Stomach (tissue), 8 donors: ENCODE measurements at regions not wholly inside any gene's neighbourhood (a gene's known extent, or its start where the extent isn't known, plus 50 kb on each side); places are given as distances from the start of the nearest gene placed in this dataset.

Experiments
- DNase-seq, 2 donors: peaks; one replicate each; pipeline versions ENCODE4 v3.0.0 to v3.0.0-alpha.2; 2013 to 2019
- H3K27ac ChIP-seq, 5 donors: fragments of 200-600 bp in 4 of 5; sonication (generic) in 4 of 5; one replicate each; pipeline ENCODE4 v1.5.1; 2013 to 2019; ENCODE audit warnings: mild to moderate bottlenecking in 1 of 5, moderate library complexity in 1 of 5
- H3K27me3 ChIP-seq, 3 donors: fragments of 200-600 bp; sonication (generic); one replicate each; pipeline ENCODE4 v1.5.1; 2017 to 2019; ENCODE audit warnings: mixed run types in 1 of 3
- H3K36me3 ChIP-seq, 4 donors: fragments of 200-600 bp; sonication (generic); 1 replicate in 3 of 4; 2 replicates in 1 of 4; pipeline ENCODE4 v1.5.1; 2016 to 2019
- H3K4me1 ChIP-seq, 4 donors: fragments of 200-600 bp; sonication (generic); one replicate each; pipeline ENCODE4 v1.5.1; 2016 to 2019
- H3K4me3 ChIP-seq, 4 donors: fragments of 200-600 bp; sonication (generic) in 3 of 4; one replicate each; pipeline ENCODE4 v1.5.1; 2016 to 2019; ENCODE audit warnings: mild to moderate bottlenecking in 1 of 4
- H3K9me3 ChIP-seq, 4 donors: fragments of 200-600 bp; sonication (generic); one replicate each; pipeline ENCODE4 v1.5.1; 2016 to 2019
- EP300 ChIP-seq: sonication (generic); formaldehyde crosslinking; IDR thresholded peaks from one replicate; pipeline ENCODE4 v1.6.1; 2017; ENCODE audit warnings: antibody characterized with exemption
- POLR2A ChIP-seq, 4 donors: fragments of 450-650 bp; IDR thresholded peaks; one replicate each; pipeline ENCODE4 v1.6.1; 2016; ENCODE audit warnings: antibody characterized with exemption in 4 of 4, control low read depth in 2 of 4, mild to moderate bottlenecking in 1 of 4, moderate library complexity in 1 of 4
- POLR2AphosphoS5 ChIP-seq, 3 donors: sonication (generic); formaldehyde crosslinking; IDR thresholded peaks; one replicate each; pipeline ENCODE4 v1.6.1; 2016; ENCODE audit warnings: antibody characterized with exemption in 3 of 3
- WGBS, 5 donors: extraction: QIAGEN DNeasy Blood & Tissue Kit in 3 of 5; methylation state at CpG; one replicate each; pipeline versions ENCODE4 v1.1.5 to v1.1.7; 2013 to 2018; 5-methylcytosine and 5-hydroxymethylcytosine counted together
- intact Hi-C: fragments of 100-400 bp; cut with DNase I; formaldehyde crosslinking; loops from one replicate; pipeline ENCODE4 v1.15.1; 2023; ENCODE audit warnings: low total_unique reads
- TF ChIP-seq, protein P1 (sequence below), 7 experiments: fragments of 450-650 bp in 4 of 7; fragments of 200-600 bp in 3 of 7; sonication (generic) in 3 of 7; IDR thresholded peaks; one replicate each; pipeline ENCODE4 v1.5.1; 2016 to 2019; ENCODE audit warnings: antibody characterized with exemption in 7 of 7, control low read depth in 2 of 7, mild to moderate bottlenecking in 1 of 7
- donor health status: healthy with polysubstance abuse.
- donor health status: Bipolar disorder and iron deficiency.
- donor health status: healthy.

- no peak overlapping the region for H3K4me3 ChIP-seq
- TF ChIP-seq EP300 (no peak), POLR2AphosphoS5 (IDR thresholded peaks at IDR 0.05) (no peak), POLR2A (IDR thresholded peaks at IDR 0.05) (no peak)
- TF ChIP-seq, protein P1, sequence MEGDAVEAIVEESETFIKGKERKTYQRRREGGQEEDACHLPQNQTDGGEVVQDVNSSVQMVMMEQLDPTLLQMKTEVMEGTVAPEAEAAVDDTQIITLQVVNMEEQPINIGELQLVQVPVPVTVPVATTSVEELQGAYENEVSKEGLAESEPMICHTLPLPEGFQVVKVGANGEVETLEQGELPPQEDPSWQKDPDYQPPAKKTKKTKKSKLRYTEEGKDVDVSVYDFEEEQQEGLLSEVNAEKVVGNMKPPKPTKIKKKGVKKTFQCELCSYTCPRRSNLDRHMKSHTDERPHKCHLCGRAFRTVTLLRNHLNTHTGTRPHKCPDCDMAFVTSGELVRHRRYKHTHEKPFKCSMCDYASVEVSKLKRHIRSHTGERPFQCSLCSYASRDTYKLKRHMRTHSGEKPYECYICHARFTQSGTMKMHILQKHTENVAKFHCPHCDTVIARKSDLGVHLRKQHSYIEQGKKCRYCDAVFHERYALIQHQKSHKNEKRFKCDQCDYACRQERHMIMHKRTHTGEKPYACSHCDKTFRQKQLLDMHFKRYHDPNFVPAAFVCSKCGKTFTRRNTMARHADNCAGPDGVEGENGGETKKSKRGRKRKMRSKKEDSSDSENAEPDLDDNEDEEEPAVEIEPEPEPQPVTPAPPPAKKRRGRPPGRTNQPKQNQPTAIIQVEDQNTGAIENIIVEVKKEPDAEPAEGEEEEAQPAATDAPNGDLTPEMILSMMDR (IDR thresholded peaks at IDR 0.05) = no peak
- no peak for DNase-seq
- no peaks in the 10 kb centered on the region for H3K9me3 ChIP-seq
- intact Hi-C loops = no loop called here
- H3K36me3 ChIP-seq = no peaks in the 10 kb centered on the region
- no peaks in the 10 kb centered on the region for H3K27me3 ChIP-seq
- H3K27ac ChIP-seq = no peak overlapping the region
- 0 to 60% (median 28%) methylated on average over 1 of the region's 1 CpG for WGBS, 5 donors
- no peaks in the 10 kb centered on the region for H3K4me1 ChIP-seq
Measured at GRCh38 chr9:28882529-28882928, 1309.2 kb upstream of the C9orf72 start.

DNA sequence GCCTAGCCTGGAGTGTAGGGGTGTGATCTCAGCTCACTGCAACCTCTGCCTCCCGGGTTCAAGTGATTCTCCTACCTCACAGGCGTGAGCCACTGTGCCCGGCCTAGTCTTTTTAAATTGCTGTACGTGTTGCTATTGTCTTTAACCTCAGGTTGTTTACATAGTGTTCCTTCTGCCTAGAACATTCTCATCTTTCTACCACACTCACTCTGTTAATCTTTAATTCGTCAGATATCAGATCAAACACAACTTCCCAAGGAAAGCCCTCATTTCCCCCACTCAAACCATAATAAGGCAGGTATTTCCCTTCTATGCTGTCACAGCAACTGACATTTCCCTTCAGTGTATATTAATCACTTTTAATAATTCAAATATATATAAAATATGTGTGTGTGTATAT is 1310.0 kb upstream of the C9orf72 start:
- 22 to 29% (median 26%) methylated on average over 5 of the region's 5 CpGs for WGBS, 5 donors
- Histone ChIP-seq H3K4me1 (no peaks in the 10 kb centered on the region), H3K36me3 (no peaks in the 10 kb centered on the region), H3K27ac (no peak overlapping the region), H3K9me3 (no peaks in the 10 kb centered on the region), H3K4me3 (no peak overlapping the region), H3K27me3 (no peaks in the 10 kb centered on the region)
- intact Hi-C loops = no loop called here
- TF ChIP-seq POLR2A (IDR thresholded peaks at IDR 0.05) (no peak), POLR2AphosphoS5 (IDR thresholded peaks at IDR 0.05) (no peak), EP300 (no peak)
- TF ChIP-seq, protein P1 (IDR thresholded peaks at IDR 0.05) = no peak
- DNase-seq = no peak

- H3K4me1 ChIP-seq = no peaks in the 10 kb centered on the region
- 63 to 80% (median 76%) methylated on average over 2 of the region's 2 CpGs for WGBS, 5 donors
- no peaks in the 10 kb centered on the region for H3K9me3 ChIP-seq
- H3K27me3 ChIP-seq = no peaks in the 10 kb centered on the region
- intact Hi-C loops = no loop called here
- no peak for DNase-seq
- TF ChIP-seq, protein P1 (IDR thresholded peaks at IDR 0.05) = no peak
- TF ChIP-seq POLR2AphosphoS5 (IDR thresholded peaks at IDR 0.05) (no peak), EP300 (no peak), POLR2A (IDR thresholded peaks at IDR 0.05) (no peak)
- H3K4me3 ChIP-seq = no peak overlapping the region
- H3K27ac ChIP-seq = no peak overlapping the region
- no peaks in the 10 kb centered on the region for H3K36me3 ChIP-seq
Measured at GRCh38 chr9:28887188-28887884, 1314.1 kb upstream of the C9orf72 start.

DNA sequence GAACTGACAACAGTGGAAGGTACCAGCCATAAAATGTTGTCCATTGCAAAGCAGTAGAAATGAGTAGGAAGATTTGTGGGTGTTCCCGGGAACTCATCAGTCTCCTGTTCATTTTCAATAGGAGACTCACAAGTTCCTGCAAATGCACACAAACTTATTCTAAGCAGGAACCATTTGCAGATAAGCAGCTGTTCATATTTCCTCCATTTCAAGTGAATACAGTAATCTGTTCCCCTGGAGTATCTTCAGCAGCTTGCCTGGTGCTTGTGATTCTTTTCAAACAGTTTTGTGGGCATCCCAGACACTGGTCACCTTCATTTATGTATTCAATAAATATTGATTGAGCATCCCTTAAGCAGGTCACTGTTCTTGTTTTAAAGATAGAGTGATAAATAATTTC is 1315.5 kb upstream of the C9orf72 start:
- DNase-seq = no peak
- WGBS, 5 donors = 50 to 97% (median 76%) methylated on average over 1 of the region's 1 CpG
- intact Hi-C loops = no loop called here

More for the DNA sequence above, 1315.5 kb upstream of the C9orf72 start:
- no peaks in the 10 kb centered on the region for H3K27me3 ChIP-seq
- H3K4me3 ChIP-seq = no peak overlapping the region
- no peak overlapping the region for H3K27ac ChIP-seq
- H3K4me1 ChIP-seq = no peaks in the 10 kb centered on the region
- no peaks in the 10 kb centered on the region for H3K36me3 ChIP-seq
- TF ChIP-seq, protein P1 (IDR thresholded peaks at IDR 0.05) = no peak
- no peak for TF ChIP-seq POLR2A (IDR thresholded peaks at IDR 0.05)
- TF ChIP-seq POLR2AphosphoS5 (IDR thresholded peaks at IDR 0.05) = no peak
- TF ChIP-seq EP300 = no peak
- H3K9me3 ChIP-seq = no peaks in the 10 kb centered on the region
